ENCODE measurements at regions not wholly inside any gene's neighbourhood (a gene's known extent, or its start where the extent isn't known, plus 50 kb on each side); places are given as distances from the start of the nearest gene placed in this dataset.
"Not testable (repeated sequence)": the region's sequence is repeated elsewhere in the genome, so short reads cannot be mapped to it uniquely, and the experiment has no call there.

DNA sequence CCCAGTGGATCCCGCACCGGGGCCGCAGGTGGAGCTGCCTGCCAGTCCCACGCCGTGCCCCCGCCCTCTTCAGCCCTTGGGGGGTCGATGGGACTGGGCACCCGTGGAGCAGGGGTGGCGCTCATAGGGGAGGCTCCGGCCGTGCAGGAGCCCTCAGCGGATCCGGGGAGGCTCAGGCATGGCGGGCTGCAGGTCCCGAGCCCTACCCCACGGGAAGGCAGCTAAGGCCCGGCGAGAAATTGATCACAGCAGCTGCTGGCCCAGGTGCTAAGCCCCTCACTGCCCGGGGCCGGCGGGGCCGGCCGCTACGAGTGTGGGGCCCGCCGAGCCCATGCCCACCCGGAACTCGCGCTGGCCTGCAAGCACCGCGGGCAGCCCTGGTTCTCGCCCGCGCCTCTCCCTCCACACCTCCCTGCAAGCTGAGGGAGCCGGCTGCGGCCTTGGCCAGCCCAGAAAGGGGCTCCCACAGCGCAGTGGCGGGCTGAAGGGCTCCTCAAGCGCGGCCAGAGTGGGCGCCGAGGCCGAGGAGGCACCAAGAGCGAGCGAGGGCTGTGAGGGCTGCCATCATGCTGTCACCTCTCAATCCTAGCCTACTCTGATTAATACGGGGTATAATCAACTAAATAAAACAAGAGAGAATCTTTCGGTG lies 56.5 kb upstream of the ABHD2 start:
- not testable (repeated sequence) for H3K9me3 Mint-ChIP-seq, ATAC-seq, H3K27ac Mint-ChIP-seq, H3K27me3 Mint-ChIP-seq, H3K4me1 Mint-ChIP-seq, H3K4me3 Mint-ChIP-seq, DNase-seq

DNA sequence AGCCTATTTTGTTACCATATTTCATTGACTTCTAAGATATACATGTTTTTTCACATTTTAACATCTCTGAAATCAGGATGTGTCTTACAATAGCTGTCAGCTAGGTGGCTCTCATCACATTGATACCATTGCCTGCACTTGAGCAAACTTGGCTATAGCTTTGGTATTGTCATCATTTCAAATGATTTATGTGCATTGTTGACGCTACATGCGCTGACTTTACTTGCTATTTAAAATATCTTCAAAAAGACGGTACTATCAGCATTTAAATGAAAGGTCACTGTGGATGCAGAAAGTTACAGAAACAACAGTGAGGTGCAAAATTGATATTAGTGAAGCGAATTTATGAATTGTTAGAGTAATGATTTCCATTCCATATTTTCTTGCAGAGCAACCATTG lies 54.0 kb upstream of the ABHD2 start:
- ATAC-seq: no peak
- H3K4me3 Mint-ChIP-seq: no peak overlapping the region
- no peaks in the 10 kb centered on the region for H3K4me1 Mint-ChIP-seq
- peak overlapping the region in 1 of 2 donors; percentile 82 for H3K27ac Mint-ChIP-seq
- no peak for DNase-seq
- H3K27me3 Mint-ChIP-seq: peaks cover 7% of the 10 kb centered on the region
- H3K9me3 Mint-ChIP-seq: no peaks in the 10 kb centered on the region

DNA sequence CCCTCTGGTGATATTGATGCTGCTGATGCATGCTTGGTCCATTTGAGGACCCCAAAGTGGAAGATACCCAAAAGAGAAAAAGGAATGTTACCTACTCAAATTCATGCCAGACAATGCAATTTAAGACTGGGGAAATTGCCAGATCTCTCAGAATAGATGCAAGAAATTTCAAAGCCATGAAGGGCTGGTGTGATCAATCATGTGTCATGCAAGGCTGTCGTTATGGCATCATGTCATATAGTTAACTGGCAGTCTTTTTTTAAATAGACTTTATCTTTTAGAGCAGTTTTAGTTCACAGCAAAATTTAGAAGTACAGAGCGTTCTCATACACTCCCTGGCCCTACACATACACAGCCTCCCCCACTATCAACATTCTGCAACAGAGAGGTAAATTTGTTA lies 53.1 kb upstream of the ABHD2 start:
- Mint-ChIP-seq H3K4me3 (no peak overlapping the region), H3K4me1 (no peaks in the 10 kb centered on the region), H3K27ac (no peak overlapping the region), H3K9me3 (no peaks in the 10 kb centered on the region), H3K27me3 (peaks cover 7% of the 10 kb centered on the region)
- ATAC-seq: no peak
- no peak for DNase-seq

DNA sequence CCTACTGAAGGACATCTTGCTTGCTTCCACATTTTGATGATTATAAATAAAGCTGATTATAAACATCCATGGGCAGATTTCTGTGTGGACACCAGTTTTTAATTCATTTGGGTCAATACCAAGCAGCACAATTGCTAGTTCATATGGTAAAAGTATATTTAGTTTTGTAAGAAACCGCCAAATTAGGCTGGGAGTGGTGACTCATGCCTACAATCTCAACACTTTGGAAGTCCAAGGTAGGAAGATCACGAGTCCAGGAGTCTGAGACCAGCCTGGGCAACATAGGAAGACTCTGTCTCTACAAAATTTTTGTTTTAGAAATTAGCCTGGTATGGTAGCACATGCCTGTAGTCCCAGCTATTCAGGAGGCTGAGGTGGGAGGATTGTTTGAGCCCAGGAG lies 52.6 kb upstream of the ABHD2 start:
- H3K9me3 Mint-ChIP-seq: no peaks in the 10 kb centered on the region
- DNase-seq (no peak), ATAC-seq (no peak)
- H3K4me1 Mint-ChIP-seq: no peaks in the 10 kb centered on the region
- H3K4me3 Mint-ChIP-seq: no peak overlapping the region
- peaks cover 7% of the 10 kb centered on the region for H3K27me3 Mint-ChIP-seq
- no peak overlapping the region for H3K27ac Mint-ChIP-seq

DNA sequence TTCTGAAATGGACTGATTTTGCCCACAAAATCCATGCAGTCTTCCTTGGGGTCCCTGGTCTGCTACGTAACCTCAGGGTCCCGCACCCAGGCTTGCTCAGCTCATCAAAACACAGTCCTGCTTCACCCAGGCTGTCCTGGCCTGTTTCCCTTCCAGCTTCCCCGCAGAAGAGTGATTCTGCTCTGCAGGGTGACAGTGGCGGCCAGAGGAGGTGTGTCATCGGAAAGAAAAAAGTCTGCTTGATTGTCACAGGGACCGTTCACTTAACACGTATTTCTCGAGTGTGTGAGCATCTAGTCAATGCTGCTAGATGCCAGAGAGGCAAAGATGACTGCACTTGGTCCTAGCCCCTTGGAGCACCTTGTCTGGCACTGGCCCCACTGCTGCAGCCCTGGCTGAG lies 50.1 kb upstream of the ABHD2 start:
- Mint-ChIP-seq H3K4me1 (peaks cover 5% of the 10 kb centered on the region), H3K9me3 (no peaks in the 10 kb centered on the region), H3K4me3 (no peak overlapping the region), H3K27ac (no peak overlapping the region), H3K27me3 (peaks cover 7% of the 10 kb centered on the region)
- ATAC-seq (no peak), DNase-seq (no peak)

All from stimulated activated naive CD8-positive, alpha-beta T cell treated with anti-CD3 and anti-CD28 coated beads, Interleukin-15, amount 100 ng/mL, for 72 hours (primary cell).